ENCODE measurements at regions not wholly inside any gene's neighbourhood (a gene's known extent, or its start where the extent isn't known, plus 50 kb on each side); places are given as distances from the start of the nearest gene placed in this dataset.

DNA sequence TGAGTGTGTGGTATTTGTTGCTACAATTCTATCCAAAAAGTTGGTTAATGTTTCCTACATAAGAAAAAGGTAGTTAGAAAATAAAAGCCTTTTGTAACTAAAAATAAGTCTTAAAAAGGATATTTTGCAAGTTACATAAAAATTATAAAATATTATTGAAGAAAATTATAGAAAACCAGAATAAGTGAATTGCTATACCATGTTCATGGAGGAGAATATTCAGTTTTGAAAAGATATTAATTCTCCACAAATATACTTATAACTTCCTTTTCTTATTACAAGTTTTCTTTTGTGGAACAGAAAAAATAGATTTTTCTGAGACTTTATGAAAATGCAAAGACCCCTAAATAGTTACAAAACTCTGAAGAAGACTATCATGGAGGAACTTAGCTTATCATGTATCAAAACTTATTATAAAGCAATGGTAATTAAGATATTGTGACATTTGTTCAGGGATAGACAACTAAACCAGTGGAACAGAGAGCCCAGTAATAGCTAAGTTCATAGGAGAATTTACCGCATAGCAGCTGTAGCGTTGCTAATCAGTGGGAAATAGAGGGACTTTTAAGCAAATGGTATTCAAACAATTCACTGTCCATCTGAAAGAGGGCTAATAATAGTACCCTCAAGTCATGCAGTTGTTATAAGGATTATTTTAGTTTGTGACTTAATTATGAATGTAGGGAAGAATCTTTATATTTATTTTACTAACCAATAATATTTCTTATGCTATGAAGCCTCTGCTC lies 515.2 kb upstream of the ZNF608 start:
- DNase-seq (ENCODE audit: low read depth in 4 of 4, low spot score in 3 of 4), result no peak

DNA sequence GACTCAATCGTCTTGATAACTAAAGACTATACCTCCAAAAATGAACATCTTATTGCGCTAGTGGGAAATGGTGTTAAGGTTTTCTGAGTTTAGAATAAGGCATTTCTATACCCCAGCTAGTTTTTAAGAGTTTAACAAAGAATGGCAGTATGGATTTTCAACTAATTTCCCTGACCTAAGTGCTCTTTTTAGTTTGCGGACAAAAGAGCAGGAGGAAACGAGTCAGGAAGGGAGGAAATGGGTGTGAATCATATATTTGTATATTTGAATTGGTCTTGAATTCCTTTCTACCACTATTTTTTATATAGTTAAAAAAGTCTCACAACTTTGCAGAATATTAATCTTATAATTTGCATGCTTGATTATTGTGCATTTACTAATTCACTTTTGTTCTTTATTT lies 516.3 kb upstream of the ZNF608 start:
- no peak for DNase-seq (ENCODE audit: low read depth in 4 of 4, low spot score in 3 of 4)

DNA sequence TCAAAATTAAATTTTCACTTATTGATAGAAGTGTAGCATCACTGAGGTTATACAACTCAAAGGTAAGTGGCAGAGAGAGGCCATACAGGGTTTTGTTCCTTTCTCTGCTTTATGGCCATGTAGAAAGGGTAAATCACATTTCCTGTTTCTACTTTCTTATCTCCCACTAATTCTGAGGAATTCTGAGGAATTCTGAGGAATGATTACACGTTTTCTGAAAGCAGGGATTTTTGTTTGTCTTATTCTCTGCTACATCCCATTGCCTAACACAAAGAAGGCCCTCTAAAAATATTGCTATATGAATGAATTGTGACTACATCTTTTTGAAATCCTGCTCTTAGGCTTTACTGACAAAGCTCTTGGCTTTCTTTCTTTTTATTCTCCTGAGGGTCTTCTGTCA lies 516.9 kb upstream of the ZNF608 start:
- no peak for DNase-seq (ENCODE audit: low read depth in 4 of 4, low spot score in 3 of 4)

DNA sequence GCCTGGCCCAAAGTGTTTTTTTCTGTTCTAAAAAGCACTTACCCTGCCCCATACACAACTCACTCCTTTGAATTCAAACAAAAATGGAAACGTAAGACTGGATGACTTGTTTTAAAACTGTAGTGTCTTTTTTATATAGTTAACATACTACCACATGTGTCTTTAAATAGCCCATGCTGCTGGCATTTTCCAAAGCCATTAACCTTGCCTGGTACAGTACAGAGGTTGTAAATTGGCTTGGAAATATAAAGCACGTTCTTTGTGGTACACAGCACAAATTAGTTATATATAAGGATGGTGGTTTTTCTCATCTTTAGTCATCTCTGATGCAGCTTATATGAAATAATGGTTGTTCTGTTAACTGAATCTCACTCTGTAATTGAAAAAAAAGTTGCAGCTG lies 519.7 kb upstream of the ZNF608 start:
- DNase-seq (ENCODE audit: low read depth in 4 of 4, low spot score in 3 of 4), result no peak

DNA sequence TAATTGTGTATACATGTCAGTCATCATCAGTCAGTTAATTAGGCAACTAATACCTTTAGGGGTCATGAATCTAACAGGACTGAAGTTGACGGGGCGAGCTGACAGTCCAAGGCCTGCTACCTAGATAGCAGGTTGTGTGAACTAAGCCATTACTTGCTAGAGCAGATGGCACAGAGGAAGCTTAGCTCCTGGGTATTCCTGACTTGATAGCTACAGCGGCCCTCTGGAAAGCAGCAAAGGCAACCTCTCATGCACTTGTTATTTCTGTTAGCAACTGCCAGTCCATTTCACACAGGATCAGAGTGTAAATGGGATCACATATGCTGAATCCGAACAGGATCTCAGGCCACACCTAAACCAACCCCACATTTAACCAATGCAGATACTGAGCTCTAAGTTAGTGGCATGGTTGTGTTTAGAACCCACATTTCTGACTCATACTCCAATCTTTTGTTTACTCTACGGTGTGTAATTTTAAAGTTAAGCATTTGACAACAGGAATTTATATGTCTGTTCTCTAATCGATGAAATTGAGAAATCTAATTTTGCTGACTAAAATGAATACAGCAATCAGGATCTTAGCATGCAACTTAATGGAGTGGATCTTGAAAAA lies 521.3 kb upstream of the ZNF608 start:
- no peak for DNase-seq (ENCODE audit: low read depth in 4 of 4, low spot score in 3 of 4)

DNA sequence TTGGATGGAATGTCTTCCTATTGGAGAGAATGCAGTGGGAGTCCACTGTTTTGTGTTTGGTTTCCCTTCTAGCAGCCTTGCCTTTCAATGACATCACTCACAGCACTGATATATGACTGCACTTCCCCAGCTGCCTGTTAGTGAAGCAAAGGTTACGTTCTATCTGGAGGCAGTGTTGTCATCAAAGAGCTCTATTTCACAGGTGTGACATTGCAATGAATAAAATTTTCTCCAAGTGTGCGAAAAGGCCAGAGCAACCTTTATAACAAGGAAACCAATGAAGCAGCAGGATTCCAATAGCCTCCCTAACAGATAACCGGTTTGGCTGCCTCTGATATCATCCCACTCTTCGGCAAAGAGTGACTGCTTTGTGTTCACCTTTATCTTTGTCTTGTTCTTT lies 523.5 kb upstream of the ZNF608 start:
- DNase-seq (ENCODE audit: low read depth in 4 of 4, low spot score in 3 of 4), result no peak

DNA sequence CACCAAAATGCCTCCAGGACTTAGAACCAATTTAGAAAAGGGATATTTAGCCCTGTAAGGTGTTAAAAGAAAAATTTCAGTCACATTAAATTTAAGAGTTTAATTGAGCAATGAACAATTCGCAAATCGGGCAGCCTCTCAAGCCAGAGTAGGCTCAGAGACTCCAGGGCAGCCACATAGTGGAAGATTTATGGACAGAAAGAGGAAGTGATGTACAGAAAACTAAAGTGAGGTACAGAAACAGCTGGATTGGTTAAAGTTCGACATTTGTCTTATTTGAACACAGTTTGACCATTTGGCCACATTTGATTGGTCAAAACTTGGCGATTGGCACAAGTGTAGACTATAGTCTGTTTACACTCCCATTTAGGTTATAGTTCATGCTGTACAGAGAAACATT lies 525.9 kb upstream of the ZNF608 start:
- no peak for DNase-seq (ENCODE audit: low read depth in 4 of 4, low spot score in 3 of 4)

DNA sequence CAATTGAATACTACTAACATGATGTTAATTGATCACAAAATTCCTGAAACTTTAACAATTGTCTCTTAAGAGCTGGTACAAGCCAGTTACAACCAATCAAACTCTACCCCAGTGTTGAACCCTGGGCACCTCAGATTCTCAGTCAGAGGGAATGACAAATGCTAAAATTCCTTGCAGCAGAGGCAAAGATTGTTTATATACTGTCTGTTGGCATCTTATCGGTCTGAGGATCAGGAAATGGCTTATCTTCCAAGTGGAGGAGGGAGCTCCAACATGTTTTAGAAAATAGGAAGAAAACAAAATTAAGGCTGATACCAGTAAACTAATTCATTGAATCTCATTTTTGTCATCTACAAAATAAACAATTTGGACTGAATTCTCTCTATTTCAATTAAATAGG lies 527.8 kb upstream of the ZNF608 start:
- no peak for DNase-seq (ENCODE audit: low read depth in 4 of 4, low spot score in 3 of 4)

DNA sequence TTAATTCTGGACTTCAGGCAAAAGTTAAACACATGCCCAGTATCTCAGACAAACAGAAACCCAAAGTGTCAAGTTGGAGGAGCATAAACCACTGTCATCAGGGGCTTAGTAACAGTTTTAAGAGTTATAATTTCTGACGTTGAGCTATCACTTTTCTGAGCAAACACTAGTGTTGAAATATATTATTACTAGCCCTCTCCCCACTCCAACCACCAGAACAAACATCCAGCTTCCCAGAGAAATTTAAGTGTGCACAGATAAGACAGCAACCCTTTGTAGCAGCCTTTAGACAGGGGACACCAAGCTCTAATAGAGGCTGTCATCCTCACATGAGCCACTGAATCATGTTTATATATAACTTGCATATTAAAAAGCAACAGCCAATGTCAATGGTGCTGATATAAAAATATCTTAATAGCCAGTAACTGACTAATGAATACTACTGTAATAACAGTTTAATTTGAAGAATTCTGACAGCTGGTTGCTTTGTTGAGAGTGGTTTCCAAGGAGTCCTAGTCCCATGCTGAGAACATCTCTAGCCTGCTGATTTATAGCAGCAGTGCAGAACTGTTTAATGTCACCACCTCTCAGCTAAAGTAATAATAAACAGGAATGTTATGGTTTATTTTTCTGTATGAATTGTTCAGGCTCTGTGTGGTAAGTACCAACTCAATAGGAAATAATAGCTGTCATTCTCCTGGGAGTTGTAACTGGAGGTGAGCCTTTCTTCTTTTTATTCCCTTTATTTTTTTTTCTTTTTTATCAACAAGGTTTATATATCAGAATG lies 528.7 kb upstream of the ZNF608 start:
- no peak for DNase-seq (ENCODE audit: low read depth in 4 of 4, low spot score in 3 of 4)

DNA sequence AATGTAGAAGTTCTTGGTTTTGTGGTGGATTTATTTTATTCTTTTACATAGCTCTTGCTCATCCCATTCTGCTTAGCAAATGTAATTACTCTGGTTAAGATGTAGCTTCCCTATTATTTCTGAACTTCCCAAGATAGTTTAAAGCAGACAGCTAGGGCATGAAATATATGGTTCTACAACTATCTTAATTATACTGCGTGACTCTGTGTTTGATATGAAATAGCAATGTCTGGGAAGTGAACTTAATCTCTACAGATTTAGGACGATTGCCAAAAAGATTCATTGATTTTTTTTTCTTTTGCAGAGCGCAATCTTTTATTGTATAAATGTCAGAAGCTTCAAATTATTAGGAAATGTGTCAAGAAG lies 529.3 kb upstream of the ZNF608 start:
- no peak for DNase-seq (ENCODE audit: low read depth in 4 of 4, low spot score in 3 of 4)

DNA sequence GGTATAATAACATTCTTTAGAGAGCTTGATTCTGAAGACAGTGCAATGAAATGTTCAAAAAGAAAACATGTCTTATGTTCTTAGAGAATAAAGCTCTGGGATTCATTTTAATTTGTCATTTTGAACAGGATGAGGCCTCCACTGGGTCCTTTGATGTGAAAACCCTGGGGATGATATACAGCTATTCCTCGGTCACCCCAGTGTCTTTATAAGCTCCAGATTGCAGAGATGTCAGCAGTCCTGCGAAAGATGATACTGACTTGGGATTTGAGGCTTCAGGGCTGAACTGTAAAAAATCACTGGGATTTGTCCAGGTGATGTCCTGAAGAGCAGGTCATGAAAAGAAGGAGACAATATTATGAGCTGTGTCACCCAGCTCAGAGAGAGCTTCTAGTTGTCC lies 529.7 kb upstream of the ZNF608 start:
- DNase-seq (ENCODE audit: low read depth in 4 of 4, low spot score in 3 of 4), result no peak

DNA sequence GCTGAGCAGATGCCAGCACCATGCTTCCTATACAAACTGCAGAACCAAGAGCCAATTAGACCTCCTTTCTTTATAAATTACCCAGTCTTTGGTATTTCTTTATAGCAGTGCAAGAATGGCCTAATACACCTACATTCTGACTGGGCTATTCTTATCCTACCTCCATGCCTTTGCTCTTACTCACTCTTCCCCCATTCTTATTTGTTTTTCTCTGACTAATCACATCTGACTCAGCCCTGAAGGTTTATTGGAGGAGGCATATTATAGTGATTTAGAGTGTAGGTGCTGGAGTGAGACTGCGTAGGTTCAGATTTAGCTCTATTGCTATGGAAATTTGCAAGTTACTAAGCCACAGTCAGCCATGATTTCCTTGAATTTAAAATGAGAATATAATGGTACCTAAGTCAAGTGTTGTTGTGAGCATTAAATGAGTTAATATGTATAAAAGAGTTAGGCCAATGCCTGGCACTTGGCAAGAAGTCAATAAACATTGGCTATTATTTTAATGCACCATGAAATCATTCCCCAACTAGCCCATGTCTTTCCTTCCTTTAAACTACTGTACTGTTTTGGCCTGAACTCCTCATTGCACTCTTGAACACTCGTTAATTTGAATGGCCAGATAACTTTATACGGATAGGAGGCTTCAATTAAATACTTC lies 531.2 kb upstream of the ZNF608 start:
- no peak for DNase-seq (ENCODE audit: low read depth in 4 of 4, low spot score in 3 of 4)

DNA sequence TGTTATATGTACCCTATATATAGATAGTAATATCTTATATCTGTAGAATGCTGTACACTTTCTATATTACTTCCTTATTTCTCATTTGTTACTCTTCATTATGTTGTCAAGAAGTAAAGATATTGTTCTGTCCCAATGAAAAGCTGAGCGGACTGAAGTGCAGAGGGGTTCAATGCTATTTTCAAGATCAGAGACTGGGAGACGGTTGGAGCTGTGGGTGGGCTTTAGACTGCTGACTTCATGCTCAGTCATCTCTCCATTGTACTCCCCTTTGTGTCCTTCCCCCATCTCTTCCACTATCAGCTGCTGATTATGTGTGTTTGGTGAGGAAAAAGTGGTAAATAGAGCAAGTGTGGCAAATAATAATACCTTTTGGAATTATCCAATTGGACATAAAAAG lies 532.3 kb upstream of the ZNF608 start:
- no peak for DNase-seq (ENCODE audit: low read depth in 4 of 4, low spot score in 3 of 4)

DNA sequence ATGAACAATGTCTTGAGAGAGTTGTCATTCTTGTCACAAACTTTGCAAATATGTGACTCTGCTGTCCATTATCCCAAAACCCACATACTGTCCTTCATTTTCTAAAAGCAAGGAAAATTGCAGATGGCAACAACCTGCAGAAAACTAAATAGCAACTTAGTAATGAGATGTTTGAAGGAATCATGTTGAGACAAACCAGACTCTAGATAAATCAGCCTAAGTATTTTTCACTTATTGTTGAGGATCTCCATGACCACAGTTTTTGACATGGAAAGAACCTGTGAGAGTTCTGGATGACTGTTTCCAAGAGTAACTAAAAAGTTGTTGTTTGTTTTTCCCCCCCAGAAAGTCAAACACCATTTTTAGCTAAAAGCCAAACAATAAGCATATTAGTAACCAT lies 535.2 kb upstream of the ZNF608 start:
- no peak for DNase-seq (ENCODE audit: low read depth in 4 of 4, low spot score in 3 of 4)

DNA sequence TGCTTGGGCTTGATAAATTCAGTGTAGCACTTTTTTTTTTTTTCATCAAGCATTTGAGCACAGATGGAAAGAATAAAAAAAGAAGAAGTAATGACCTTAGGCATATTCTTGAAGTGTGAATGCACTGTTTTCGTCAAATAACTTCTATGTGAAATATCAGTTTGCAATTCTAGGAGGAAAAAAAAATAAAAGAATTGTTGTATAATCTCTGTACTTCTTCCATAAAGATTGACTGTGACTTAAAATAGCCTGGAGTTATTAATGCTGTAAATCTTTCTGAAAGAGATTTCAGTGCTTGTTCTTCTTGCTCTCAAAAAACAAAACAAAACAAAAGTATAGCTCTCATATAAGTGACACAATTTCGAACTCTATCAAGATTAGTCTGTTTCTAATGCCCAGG lies 536.9 kb upstream of the ZNF608 start:
- no peak for DNase-seq (ENCODE audit: low read depth in 4 of 4, low spot score in 3 of 4)

DNA sequence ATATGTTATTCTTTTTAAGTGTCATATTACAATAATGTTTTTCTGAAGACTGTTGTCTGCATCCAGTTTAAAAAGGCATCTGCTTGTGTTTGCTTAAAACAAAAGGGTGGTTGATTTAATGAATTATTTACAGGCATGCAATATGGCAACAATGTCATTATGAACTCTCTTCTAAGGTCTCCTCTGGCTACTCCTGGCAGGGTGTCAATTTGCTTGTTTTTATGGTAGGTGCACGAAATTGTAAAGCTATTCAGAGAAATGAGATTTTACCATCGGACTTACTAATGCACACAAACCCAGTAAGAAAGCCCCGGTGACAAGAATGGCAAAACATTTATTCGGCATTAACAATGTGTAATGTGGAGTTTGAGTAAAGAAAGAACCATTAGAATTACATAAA lies 539.8 kb upstream of the ZNF608 start:
- no peak for DNase-seq (ENCODE audit: low read depth in 4 of 4, low spot score in 3 of 4)

DNA sequence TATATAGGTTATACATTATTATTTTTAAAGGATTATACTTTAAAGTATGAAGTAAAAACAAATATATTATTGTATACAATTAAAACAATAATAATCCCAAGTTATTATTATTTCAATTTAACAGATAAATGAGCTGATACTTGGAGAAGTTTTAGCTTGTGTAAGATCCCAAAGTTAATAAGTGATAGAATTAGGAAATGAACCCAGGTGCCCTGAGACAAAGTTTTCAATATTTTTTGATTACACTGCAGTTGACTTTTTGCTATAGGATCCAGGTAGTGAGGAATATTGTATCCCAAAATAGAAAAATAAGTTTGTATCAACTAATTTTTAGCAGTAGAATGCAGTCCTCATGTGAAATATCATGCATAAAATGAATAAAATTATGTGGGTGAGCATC lies 543.2 kb upstream of the ZNF608 start:
- no peak for DNase-seq (ENCODE audit: low read depth in 4 of 4, low spot score in 3 of 4)

DNA sequence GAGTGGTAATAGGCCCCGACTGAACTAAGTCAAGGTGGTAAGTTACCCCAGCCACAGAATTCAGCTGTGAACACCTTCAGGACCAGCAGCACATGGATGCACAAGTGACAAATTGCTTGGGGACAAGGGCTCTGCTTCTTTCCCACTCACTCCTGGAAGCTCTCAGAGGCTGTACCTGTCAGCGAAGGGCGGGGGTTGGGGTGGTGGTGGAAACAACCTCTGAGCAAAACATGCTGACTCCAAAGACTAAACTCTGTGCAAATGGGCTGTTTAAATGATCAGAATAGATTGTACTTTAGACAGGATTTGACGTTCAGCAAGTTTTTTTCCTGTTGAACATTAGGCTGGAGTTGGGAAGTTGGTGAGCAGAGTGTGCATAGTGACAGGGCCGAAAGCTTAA lies 544.5 kb upstream of the ZNF608 start:
- DNase-seq (ENCODE audit: low read depth in 4 of 4, low spot score in 3 of 4), result no peak

DNA sequence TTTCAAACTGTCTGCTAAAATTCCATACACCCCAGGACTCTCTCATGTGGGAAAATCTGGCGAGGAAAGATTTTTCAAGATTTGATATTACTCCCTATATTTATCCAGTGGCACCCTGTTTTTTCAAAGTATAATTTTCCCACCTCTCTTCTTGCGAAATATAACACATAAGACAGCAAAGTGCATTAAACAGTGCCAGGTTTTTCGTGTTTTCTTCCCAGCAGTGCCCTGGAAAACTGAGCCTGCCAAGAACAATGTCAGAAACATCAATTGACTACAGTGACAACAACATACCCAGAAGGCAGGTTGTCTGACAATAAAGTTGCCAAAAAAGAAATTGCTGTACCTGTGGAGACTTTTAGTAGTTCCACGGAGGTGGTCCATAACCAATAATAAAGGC lies 545.0 kb upstream of the ZNF608 start:
- DNase-seq (ENCODE audit: low read depth in 4 of 4, low spot score in 3 of 4), result no peak

DNA sequence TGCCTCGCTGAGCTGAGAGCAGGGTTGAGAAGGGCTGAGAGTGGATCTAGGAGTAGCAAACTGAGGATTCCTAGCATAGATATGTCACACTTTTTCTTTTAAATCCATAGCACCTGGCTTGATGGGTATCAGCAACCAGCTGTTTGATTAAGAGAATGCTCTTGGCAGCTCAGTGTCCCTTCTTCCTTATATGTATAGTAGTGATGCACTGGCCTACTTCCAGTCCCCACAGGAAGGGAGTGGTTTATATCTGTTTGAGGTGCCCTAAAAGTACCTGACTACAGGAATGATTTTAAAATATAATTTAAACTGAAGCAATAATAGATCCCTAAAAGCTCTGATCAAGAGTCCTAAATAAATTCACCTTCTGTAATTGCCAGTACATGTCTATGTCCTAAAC lies 546.8 kb upstream of the ZNF608 start:
- no peak for DNase-seq (ENCODE audit: low read depth in 4 of 4, low spot score in 3 of 4)

DNA sequence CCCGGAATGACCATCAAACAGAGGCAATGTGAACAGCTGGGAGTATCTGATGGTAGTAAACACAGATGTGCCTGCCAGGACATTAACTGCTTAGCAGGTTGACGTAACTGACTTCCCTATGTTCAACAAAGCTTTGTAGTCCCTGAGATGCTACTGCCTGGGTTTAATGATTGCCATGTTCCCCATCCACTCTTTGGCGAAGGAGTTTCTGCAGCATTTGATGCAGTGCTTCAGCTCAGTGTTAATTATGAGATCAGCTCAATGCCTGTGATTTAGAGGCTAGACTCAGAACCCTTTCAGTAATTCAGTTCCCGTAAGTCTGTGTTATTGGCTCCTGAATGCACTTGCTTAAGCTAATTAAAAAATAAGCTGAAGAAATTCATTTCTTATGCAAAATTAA lies 547.3 kb upstream of the ZNF608 start:
- DNase-seq (ENCODE audit: low read depth in 4 of 4, low spot score in 3 of 4), result no peak

DNA sequence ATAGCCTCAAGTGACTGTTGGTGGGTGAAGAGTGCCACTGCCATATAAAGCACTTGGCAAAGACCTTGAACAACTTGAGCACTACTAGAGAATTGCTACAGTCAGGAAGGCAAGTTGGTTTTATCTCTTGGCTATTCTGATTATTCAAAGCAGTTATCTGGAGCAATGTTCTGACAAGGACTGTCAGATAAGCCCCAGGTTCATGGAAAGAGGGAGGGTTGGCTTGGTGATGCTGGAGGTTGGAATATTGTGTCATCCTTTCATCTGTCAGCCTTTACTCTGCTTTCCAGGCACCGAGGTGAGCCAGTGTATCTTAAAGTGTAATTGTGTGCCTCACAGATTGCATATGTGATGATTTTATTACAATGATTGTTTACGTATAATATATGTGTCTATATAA lies 548.4 kb upstream of the ZNF608 start:
- no peak for DNase-seq (ENCODE audit: low read depth in 4 of 4, low spot score in 3 of 4)
